ENCODE measurements at regions not wholly inside any gene's neighbourhood (a gene's known extent, or its start where the extent isn't known, plus 50 kb on each side); places are given as distances from the start of the nearest gene placed in this dataset.

DNA sequence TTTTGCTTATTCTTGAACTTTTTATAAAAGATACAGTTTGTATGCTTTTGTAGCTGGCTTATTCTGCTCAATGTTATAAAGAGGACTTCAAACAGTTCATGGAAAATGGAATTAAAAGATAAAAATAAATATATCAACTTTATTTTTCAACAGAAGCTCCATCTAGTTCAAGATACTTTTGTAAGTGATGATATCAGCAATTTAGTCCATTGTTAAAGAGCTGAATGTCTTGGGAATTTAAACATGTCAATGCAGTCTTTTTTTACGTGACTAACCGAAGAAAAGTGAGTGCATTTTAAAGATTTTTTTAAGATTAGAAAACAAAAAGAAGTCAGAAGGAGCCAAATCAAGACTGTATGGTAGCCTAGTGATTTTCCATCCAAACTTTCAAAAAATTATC lies 85.4 kb upstream of the CHST9 start:
- no peak overlapping the region for H3K4me3 ChIP-seq (replicated peaks; ENCODE audit: low read depth, low read length)
- TF ChIP-seq, protein P1, sequence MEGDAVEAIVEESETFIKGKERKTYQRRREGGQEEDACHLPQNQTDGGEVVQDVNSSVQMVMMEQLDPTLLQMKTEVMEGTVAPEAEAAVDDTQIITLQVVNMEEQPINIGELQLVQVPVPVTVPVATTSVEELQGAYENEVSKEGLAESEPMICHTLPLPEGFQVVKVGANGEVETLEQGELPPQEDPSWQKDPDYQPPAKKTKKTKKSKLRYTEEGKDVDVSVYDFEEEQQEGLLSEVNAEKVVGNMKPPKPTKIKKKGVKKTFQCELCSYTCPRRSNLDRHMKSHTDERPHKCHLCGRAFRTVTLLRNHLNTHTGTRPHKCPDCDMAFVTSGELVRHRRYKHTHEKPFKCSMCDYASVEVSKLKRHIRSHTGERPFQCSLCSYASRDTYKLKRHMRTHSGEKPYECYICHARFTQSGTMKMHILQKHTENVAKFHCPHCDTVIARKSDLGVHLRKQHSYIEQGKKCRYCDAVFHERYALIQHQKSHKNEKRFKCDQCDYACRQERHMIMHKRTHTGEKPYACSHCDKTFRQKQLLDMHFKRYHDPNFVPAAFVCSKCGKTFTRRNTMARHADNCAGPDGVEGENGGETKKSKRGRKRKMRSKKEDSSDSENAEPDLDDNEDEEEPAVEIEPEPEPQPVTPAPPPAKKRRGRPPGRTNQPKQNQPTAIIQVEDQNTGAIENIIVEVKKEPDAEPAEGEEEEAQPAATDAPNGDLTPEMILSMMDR (IDR thresholded peaks at IDR 0.05; ENCODE audit: low read depth, low read length, missing control alignments) = no peak
- DNase-seq (ENCODE audit: extremely low read depth, low read depth) = no peak

DNA sequence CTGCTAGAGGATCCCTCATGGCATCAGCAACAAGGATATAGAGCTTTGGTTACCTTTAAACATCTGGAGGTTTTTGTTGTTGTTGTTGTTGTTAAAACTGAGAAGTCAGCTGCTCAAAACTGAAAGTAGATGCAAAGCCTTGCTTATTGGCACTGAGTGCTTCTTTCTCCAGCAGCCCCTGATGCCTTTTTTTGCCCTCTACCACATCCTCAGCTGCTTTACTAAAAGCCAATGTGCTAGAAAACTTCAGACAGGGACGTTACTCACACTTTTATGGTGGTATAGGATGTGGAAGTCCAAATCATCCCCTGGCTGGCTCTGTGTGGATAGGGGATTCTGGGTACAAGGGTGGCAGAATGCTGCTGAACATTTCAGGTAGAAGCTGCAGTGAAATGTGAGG lies 78.3 kb upstream of the CHST9 start:
- no peak for DNase-seq (ENCODE audit: extremely low read depth, low read depth)
- TF ChIP-seq, protein P1 (IDR thresholded peaks at IDR 0.05; ENCODE audit: low read depth, low read length, missing control alignments) = no peak
- no peak overlapping the region for H3K4me3 ChIP-seq (replicated peaks; ENCODE audit: low read depth, low read length)

DNA sequence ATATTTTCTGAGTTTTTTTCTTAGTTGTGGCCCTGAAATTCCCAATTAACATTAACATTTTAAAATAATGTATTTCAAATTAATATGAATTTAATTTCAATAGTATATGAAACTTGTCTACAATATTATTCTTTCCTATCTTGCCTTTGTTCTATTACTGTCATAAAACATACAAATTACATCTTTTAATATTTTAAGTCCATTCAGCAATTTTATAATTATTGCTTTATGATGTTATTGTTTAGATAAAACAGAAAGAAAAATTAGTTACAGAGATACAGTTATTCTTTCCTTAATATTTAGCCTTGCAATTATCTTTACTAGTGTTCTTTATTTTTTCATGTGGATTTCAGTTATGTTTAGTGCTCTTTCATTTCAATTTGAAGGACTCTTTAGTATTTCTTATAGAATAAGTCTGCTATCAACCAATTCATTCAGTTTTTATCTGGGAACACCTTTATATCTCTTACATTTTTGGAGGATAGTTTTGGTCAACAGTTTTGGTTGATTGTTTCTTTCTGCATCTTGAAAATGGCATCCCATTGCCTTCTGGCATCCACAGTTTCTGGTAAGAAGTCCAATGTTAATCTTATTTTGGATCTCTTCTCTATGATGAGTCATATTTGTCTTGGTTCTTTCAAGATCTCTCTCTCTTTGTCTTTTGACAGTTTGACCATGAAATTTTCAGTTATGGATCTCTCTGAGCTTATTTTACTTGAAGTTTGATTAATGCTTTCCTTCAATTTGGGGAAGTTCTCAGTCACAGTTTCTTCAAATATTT lies 76.9 kb upstream of the CHST9 start:
- TF ChIP-seq, protein P1 (IDR thresholded peaks at IDR 0.05; ENCODE audit: low read depth, low read length, missing control alignments) = no peak
- no peak for DNase-seq (ENCODE audit: extremely low read depth, low read depth)
- H3K4me3 ChIP-seq (replicated peaks; ENCODE audit: low read depth, low read length) = no peak overlapping the region

DNA sequence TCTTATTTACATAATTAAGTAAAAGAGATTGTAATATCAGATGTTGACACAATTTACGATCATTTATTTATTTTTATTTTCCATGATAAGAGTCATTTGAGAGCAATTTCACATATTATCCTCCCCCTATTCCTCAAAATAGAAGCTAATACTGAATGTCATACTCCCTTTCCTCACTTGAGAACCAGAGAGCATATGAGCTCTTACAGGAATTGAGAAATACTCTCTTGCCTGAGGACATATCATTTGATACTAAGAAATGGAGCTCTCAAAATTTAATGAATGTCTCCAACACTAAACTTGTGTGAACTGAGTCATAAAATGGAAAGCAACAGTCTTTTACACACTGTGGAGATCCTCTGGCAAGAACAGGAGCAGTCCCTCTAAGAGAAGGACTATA lies 68.5 kb upstream of the CHST9 start:
- no peak overlapping the region for H3K4me3 ChIP-seq (replicated peaks; ENCODE audit: low read depth, low read length)
- TF ChIP-seq, protein P1 (IDR thresholded peaks at IDR 0.05; ENCODE audit: low read depth, low read length, missing control alignments) = no peak
- no peak for DNase-seq (ENCODE audit: extremely low read depth, low read depth)

DNA sequence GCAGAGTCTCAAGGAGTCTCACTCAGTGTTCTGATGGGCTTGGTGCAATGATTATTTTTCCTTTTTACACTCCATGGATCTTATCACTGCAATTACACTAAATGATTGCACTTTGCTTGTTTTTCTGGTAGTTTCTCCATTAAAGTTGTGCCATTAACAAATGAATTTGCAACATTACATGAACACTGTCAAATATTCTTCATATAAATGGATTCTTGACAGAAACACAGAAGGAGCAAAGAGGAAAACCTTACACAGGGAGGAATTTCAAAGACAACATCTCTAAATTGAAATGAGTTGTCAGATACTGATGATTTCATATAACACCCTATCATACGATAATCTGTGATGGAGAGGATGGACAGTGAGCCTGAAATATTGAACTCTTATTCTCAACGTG lies 65.4 kb upstream of the CHST9 start:
- DNase-seq (ENCODE audit: extremely low read depth, low read depth) = no peak
- TF ChIP-seq, protein P1 (IDR thresholded peaks at IDR 0.05; ENCODE audit: low read depth, low read length, missing control alignments) = no peak
- H3K4me3 ChIP-seq (replicated peaks; ENCODE audit: low read depth, low read length) = no peak overlapping the region

DNA sequence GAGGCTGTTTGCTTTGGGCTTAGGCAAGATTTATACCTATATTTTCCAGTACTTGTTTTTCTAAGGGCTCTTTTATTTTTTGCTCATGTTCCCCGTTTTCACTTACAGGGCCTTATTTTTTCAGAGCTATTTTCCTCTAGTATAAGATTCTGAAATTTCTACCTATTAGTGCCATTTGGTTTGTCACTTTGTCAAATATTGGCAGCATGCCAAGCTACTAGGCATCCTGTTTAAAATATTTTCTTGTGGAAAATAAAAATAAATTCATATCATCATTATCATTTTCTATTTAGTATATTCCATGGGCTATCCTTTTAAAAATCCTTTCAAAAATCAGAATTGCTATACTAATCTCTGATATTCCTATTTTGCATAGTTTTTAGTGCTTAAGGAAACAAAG lies 64.8 kb upstream of the CHST9 start:
- H3K4me3 ChIP-seq (replicated peaks; ENCODE audit: low read depth, low read length) = no peak overlapping the region
- TF ChIP-seq, protein P1 (IDR thresholded peaks at IDR 0.05; ENCODE audit: low read depth, low read length, missing control alignments) = no peak
- DNase-seq (ENCODE audit: extremely low read depth, low read depth) = no peak

DNA sequence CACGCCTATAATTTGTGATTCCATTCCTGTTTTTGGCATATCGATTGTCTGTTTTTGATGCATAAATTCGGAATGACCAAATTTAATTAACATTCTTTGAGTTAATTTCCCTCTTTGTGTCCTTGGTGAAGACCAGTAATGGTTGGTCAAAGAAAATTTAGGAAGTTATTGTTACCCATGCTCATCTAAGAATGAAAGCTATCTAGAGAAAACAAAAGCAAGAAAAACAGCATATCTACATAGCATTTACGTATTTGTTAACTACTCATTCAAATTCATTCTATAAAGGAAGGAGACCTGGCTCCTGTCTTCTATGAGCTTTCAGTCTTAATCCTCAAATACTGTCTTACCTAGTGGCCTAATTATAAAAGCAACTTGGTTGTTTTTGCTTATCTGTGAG lies 59.2 kb upstream of the CHST9 start:
- H3K4me3 ChIP-seq (replicated peaks; ENCODE audit: low read depth, low read length) = no peak overlapping the region
- no peak for DNase-seq (ENCODE audit: extremely low read depth, low read depth)
- TF ChIP-seq, protein P1 (IDR thresholded peaks at IDR 0.05; ENCODE audit: low read depth, low read length, missing control alignments) = no peak

Measured in HFF-Myc (cell line).